ENCODE measurements at regions not wholly inside any gene's neighbourhood (a gene's known extent, or its start where the extent isn't known, plus 50 kb on each side); places are given as distances from the start of the nearest gene placed in this dataset.

DNA sequence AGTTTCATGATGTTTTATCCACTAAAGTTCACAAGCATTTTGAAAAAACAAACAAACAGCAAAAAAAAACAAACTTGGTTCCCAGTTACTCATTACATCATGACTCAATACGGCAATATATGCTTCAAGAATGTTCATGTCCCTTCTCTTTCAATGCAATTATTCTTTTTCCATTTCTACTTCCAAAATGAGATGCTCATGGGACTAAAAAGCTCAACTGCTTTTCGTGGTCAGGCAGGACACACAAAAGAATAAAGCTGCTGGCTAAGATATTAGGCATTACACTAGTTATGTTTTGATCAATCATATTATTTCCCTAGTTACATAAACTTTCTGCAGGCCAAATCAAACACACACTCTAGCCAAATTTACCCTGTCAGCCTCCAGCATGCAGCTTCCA, 301.3 kb downstream of the EPHA4 start:
- H3K9me3 ChIP-seq, result no peaks in the 10 kb centered on the region
- no peaks in the 10 kb centered on the region for H3K36me3 ChIP-seq
- H3K4me1 ChIP-seq, result no peaks in the 10 kb centered on the region
- H3K27ac ChIP-seq, result no peak overlapping the region
- no peak overlapping the region for H3K4me3 ChIP-seq
- 25 to 35% methylated on average over 2 of the region's 2 CpGs for WGBS, 2 donors
- no peaks in the 10 kb centered on the region for H3K27me3 ChIP-seq
- no peak for DNase-seq (ENCODE audit: low spot score in 2 of 2)
- TF ChIP-seq, protein P1, sequence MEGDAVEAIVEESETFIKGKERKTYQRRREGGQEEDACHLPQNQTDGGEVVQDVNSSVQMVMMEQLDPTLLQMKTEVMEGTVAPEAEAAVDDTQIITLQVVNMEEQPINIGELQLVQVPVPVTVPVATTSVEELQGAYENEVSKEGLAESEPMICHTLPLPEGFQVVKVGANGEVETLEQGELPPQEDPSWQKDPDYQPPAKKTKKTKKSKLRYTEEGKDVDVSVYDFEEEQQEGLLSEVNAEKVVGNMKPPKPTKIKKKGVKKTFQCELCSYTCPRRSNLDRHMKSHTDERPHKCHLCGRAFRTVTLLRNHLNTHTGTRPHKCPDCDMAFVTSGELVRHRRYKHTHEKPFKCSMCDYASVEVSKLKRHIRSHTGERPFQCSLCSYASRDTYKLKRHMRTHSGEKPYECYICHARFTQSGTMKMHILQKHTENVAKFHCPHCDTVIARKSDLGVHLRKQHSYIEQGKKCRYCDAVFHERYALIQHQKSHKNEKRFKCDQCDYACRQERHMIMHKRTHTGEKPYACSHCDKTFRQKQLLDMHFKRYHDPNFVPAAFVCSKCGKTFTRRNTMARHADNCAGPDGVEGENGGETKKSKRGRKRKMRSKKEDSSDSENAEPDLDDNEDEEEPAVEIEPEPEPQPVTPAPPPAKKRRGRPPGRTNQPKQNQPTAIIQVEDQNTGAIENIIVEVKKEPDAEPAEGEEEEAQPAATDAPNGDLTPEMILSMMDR (IDR thresholded peaks at IDR 0.05), result no peak
- TF ChIP-seq EP300 (IDR thresholded peaks at IDR 0.05), result no peak
- no peak for TF ChIP-seq POLR2A (IDR thresholded peaks at IDR 0.05)

DNA sequence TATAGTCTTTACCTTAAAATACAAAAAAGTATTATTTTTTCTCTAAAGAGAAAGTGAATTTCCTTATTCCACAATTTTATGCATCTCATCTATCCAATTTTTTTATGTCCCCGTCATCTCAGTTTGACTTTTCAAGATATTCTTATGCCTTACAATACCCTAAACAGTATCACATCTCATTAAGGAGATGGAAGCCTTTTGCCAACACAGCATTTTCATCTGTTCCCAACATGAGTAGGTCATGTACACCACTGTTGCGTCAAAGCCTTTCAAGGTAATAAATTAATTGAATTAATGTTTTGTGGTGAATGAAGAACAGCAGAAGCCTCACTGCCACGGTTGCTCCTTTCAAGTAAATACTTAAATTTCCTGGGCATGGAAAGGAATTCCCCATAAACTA, 299.4 kb downstream of the EPHA4 start:
- no peak for DNase-seq (ENCODE audit: low spot score in 2 of 2)
- 81% methylated on average over 3 of the region's 3 CpGs for WGBS, 2 donors
- H3K4me1 ChIP-seq, result no peaks in the 10 kb centered on the region
- TF ChIP-seq POLR2A (IDR thresholded peaks at IDR 0.05) (no peak), EP300 (IDR thresholded peaks at IDR 0.05) (no peak)
- TF ChIP-seq, protein P1 (IDR thresholded peaks at IDR 0.05), result no peak
- H3K36me3 ChIP-seq, result no peaks in the 10 kb centered on the region
- no peak overlapping the region for H3K27ac ChIP-seq
- no peaks in the 10 kb centered on the region for H3K27me3 ChIP-seq
- H3K4me3 ChIP-seq, result no peak overlapping the region
- no peaks in the 10 kb centered on the region for H3K9me3 ChIP-seq

DNA sequence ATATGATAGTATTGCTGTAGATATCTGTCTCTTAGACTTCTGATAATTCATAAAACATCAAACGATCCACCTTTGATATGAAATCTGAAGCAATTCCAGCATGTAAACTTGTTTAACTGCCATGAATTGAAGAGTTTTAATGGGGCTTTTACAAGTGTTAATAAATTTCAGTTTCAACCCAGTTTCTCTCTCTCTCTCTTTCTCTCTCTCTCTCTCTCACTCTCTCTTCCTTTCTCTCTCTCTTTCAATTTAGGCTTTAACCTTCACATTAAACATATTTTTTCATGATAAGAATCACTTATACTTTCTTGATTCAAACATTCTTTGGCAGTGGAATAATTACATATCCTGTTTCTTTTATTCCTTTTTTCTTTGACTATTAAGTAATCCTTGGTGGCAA, 296.1 kb downstream of the EPHA4 start:
- H3K36me3 ChIP-seq, result no peaks in the 10 kb centered on the region
- TF ChIP-seq, protein P1 (IDR thresholded peaks at IDR 0.05), result no peak
- TF ChIP-seq POLR2A (IDR thresholded peaks at IDR 0.05) (no peak), EP300 (IDR thresholded peaks at IDR 0.05) (no peak)
- no peak overlapping the region for H3K27ac ChIP-seq
- WGBS, 2 donors, result 76 to 83% methylated on average over 1 of the region's 1 CpG
- H3K9me3 ChIP-seq, result no peaks in the 10 kb centered on the region
- H3K27me3 ChIP-seq, result no peaks in the 10 kb centered on the region
- H3K4me1 ChIP-seq, result no peaks in the 10 kb centered on the region
- DNase-seq (ENCODE audit: low spot score in 2 of 2), result no peak
- no peak overlapping the region for H3K4me3 ChIP-seq

DNA sequence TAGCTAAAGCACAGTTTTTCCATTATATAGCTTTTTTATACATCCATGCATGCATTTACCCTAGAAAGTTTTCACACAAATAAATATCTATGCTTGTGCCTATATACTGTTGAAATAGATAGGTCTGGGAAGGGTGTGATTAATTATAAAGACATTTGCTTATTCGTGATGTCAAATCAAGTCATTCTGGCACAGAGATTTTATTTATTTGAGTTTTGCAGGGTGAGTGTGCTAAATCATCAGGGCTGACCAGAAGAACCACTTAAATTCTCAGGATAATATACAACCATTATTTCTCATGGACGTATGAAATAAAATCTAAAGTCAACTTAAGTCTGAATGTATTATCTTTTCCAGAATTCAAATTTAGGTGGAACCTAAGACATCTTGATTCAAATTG, 295.5 kb downstream of the EPHA4 start:
- Histone ChIP-seq H3K27me3 (no peaks in the 10 kb centered on the region), H3K27ac (no peak overlapping the region), H3K36me3 (no peaks in the 10 kb centered on the region), H3K9me3 (no peaks in the 10 kb centered on the region), H3K4me1 (no peaks in the 10 kb centered on the region), H3K4me3 (no peak overlapping the region)
- 68 to 77% methylated on average over 2 of the region's 2 CpGs for WGBS, 2 donors
- TF ChIP-seq POLR2A (IDR thresholded peaks at IDR 0.05) (no peak), EP300 (IDR thresholded peaks at IDR 0.05) (no peak)
- DNase-seq (ENCODE audit: low spot score in 2 of 2), result no peak

DNA sequence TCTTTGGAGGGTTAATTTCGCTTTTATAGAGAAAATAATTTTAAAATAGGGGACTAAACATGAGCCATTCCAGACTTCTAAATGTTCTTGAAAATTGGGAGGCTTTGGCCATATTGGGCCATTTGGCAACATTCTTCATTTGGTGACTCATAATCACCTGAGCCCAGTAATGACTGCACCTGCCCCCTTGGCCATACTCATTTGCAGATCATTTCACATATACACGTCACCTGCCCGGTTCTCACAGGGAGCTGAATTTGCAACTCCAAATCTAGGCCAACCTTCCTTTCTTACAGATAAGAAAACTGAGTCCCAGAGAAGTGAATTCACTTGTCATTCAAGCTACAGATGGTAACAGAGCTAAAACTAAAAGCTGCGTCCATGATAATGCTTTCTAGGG, 289.7 kb downstream of the EPHA4 start:
- Histone ChIP-seq H3K27me3 (no peaks in the 10 kb centered on the region), H3K36me3 (no peaks in the 10 kb centered on the region)
- WGBS, 2 donors, result 94 to 97% methylated on average over 4 of the region's 4 CpGs

More for the DNA sequence above, 289.7 kb downstream of the EPHA4 start:
- no peak for TF ChIP-seq EP300 (IDR thresholded peaks at IDR 0.05)
- TF ChIP-seq, protein P1 (IDR thresholded peaks at IDR 0.05), result no peak
- TF ChIP-seq POLR2A (IDR thresholded peaks at IDR 0.05), result no peak
- H3K4me1 ChIP-seq, result no peaks in the 10 kb centered on the region
- H3K9me3 ChIP-seq, result no peaks in the 10 kb centered on the region
- no peak overlapping the region for H3K4me3 ChIP-seq
- DNase-seq (ENCODE audit: low spot score in 2 of 2), result no peak
- no peak overlapping the region for H3K27ac ChIP-seq
